Bronchial epithelial cell (primary cell): ENCODE measurements at regions not wholly inside any gene's neighbourhood (a gene's known extent, or its start where the extent isn't known, plus 50 kb on each side); places are given as distances from the start of the nearest gene placed in this dataset.

Source experiments
- DNase-seq: peaks from one replicate; pipeline ENCODE4 v3.0.0-alpha.2; 2010; ENCODE audit warnings: low read depth
- FAIRE-seq: peaks from 2 replicates; lab custom pipeline; 2011; peaks lifted over from hg19 to GRCh38; lab: Jason Lieb, UNC
- H3K27me3 ChIP-seq: 2 replicates; pipeline ENCODE4 v1.5.1; 2011; ENCODE audit warnings: low read length; ENCODE audit not compliant: control insufficient read depth, insufficient read depth
- H3K36me3 ChIP-seq: 2 replicates; pipeline ENCODE4 v1.5.1; 2011; ENCODE audit warnings: low read length; ENCODE audit not compliant: control insufficient read depth, insufficient read depth
- H3K4me3 ChIP-seq: 2 replicates; pipeline ENCODE4 v1.5.1; 2011; ENCODE audit warnings: mild to moderate bottlenecking, low read depth, low read length, control low read depth
- TF ChIP-seq, protein P1 (sequence below): IDR thresholded peaks from 2 replicates; pipeline ENCODE4 v1.5.1; 2011; ENCODE audit warnings: mild to moderate bottlenecking, moderate library complexity, low read length, control low read depth, inconsistent platforms; ENCODE audit not compliant: insufficient read depth, severe bottlenecking

DNA sequence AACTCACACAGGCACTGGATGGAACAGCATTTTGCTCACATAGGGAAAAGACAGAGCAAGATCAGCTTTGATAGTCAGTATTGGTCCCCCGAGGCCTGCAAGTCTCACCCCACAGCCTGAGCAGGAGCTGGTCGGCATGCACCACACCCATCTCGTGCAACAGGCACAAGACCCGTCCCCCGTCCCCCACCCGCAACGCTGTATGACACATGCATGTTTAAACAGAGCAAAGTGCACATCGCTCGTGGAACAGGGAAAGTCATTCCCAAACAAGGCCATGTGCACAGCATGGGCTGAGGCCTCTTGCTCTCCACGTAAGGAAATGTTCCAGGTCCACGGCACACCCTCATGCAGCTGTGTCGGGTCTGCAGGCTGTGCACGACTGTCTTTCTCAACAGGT, 527.2 kb downstream of the ACTR3B start:
- Histone ChIP-seq H3K36me3 (no peaks in the 10 kb centered on the region), H3K4me3 (no peak overlapping the region), H3K27me3 (no peaks in the 10 kb centered on the region)
- no peak for DNase-seq
- FAIRE-seq, result peak; percentile 70
- TF ChIP-seq, protein P1, sequence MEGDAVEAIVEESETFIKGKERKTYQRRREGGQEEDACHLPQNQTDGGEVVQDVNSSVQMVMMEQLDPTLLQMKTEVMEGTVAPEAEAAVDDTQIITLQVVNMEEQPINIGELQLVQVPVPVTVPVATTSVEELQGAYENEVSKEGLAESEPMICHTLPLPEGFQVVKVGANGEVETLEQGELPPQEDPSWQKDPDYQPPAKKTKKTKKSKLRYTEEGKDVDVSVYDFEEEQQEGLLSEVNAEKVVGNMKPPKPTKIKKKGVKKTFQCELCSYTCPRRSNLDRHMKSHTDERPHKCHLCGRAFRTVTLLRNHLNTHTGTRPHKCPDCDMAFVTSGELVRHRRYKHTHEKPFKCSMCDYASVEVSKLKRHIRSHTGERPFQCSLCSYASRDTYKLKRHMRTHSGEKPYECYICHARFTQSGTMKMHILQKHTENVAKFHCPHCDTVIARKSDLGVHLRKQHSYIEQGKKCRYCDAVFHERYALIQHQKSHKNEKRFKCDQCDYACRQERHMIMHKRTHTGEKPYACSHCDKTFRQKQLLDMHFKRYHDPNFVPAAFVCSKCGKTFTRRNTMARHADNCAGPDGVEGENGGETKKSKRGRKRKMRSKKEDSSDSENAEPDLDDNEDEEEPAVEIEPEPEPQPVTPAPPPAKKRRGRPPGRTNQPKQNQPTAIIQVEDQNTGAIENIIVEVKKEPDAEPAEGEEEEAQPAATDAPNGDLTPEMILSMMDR, result no peak

DNA sequence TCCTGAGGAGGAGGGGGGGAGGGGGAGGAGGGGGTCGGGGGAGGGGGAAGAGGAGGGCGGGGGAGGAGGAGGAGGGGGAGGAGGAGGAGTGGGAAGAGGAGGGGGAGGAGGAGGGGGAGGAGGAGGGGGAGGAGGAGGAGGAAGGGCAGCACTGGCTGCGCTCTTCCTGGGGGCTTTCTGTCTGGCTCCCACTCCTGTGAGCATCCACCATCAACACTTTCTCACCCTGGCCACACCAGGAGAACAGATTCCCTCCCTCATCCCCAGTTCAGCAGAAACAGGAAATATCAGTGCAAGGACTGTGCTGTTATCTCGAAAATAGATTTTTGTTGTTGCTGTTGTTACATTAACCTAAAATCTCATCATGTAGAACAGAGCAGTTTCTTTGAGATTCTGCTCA, 530.5 kb downstream of the ACTR3B start:
- Histone ChIP-seq H3K36me3 (no peaks in the 10 kb centered on the region), H3K4me3 (no peak overlapping the region), H3K27me3 (no peaks in the 10 kb centered on the region)
- TF ChIP-seq, protein P1, result no peak
- no peak for FAIRE-seq
- DNase-seq, result no peak

DNA sequence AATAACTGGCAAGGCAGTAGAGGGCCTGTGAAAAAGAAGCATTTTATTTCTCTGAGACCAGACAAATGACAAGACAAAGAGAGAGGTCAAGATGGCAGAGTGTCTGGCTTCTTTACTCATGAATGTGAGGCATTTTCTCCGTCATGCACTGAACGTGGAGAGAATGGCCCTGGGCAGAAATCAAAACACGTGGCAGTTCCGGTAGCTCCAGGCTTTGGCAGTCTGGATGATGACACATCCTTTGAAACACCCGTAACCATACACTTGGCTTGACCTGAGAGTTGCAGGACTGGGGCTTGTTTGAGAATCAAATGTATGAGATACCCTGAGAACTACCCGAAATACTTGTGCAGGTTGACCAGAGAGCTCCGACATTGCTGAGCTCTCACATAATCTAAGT, 537.6 kb downstream of the ACTR3B start:
- Histone ChIP-seq H3K4me3 (no peak overlapping the region), H3K36me3 (no peaks in the 10 kb centered on the region), H3K27me3 (no peaks in the 10 kb centered on the region)
- DNase-seq (no peak), FAIRE-seq (no peak)
- TF ChIP-seq, protein P1, result no peak

DNA sequence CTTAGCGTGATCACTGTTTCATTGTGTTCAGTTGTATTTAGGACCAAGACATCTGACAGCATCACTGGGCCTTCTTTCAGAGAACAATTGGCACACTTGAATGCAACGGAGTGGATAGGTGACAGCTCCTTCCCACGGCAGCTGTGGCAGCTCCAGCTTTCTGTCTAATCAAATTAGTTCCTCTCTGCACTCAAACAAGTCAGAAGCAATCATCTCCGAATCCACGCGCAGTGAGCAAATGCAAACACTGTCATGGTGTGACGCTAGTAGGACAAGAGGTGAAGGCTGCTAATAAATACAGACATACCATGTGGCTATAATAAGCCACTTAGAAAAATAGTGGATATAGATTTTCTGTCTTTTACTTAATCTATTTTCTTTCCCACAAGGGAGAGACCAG, 542.4 kb downstream of the ACTR3B start:
- no peaks in the 10 kb centered on the region for H3K27me3 ChIP-seq
- no peak overlapping the region for H3K4me3 ChIP-seq
- TF ChIP-seq, protein P1, result no peak
- DNase-seq, result no peak
- FAIRE-seq, result no peak
- no peaks in the 10 kb centered on the region for H3K36me3 ChIP-seq

DNA sequence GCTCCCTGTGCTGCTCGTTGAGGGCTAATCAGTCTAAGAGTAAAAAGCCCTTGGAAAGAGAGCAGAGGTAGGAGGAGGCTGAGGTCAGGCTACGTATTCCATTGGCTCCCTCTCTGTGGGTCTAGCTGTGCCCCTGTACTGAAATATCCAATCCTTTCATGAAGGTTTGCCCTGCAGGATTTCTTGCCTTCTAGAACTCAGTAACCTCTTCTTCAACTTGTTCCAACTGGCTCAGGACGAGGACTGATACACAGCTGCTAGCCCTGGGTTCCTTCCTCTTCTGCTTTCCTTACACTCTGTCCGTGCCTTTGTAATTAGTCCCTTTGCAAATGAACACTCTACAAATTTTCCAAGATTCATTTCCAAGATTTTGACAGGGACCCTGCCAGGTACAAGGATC, 560.5 kb downstream of the ACTR3B start:
- DNase-seq, result no peak
- TF ChIP-seq, protein P1, result no peak
- FAIRE-seq, result no peak
- no peaks in the 10 kb centered on the region for H3K36me3 ChIP-seq
- H3K4me3 ChIP-seq, result no peak overlapping the region
- no peaks in the 10 kb centered on the region for H3K27me3 ChIP-seq

DNA sequence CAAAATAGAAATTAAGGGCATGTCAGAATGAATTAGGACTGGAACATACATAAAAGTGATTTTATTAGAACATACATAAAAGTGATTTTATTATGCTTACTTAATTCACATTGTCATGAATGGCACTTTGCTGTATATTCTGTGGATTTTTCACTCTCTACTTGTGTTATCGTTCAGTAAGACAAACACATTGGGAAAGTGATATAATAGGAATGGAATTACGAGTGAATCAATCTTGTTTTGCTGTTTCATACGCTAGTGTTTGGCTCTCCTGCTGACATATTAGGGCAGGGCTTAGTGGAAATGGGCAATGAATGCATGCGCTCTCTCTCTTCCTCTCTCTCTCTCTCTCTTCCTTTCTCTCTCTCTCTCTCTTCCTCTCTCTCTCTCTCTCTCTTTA, 561.1 kb downstream of the ACTR3B start:
- no peak for DNase-seq
- FAIRE-seq, result no peak
- TF ChIP-seq, protein P1, result no peak
- no peak overlapping the region for H3K4me3 ChIP-seq
- no peaks in the 10 kb centered on the region for H3K36me3 ChIP-seq
- no peaks in the 10 kb centered on the region for H3K27me3 ChIP-seq
